Loucy (cell line): ENCODE measurements at regions not wholly inside any gene's neighbourhood (a gene's known extent, or its start where the extent isn't known, plus 50 kb on each side); places are given as distances from the start of the nearest gene placed in this dataset.

Experiments used
- H2AFZ ChIP-seq: fragments of 200-600 bp; sonication (generic); 2 replicates; pipeline ENCODE4 v1.6.0; 2016; ENCODE audit warnings: antibody characterized with exemption, mild to moderate bottlenecking, low read length, moderate library complexity
- H3F3A ChIP-seq: fragments of 200-600 bp; 2 replicates; pipeline ENCODE4 v1.6.0; 2016; ENCODE audit warnings: antibody characterized with exemption, low read depth, mild to moderate bottlenecking
- H3K27me3 ChIP-seq: fragments of 200-600 bp; sonication (generic); 2 replicates; pipeline ENCODE4 v1.6.1; 2014; ENCODE audit warnings: low read length, mild to moderate bottlenecking; ENCODE audit not compliant: insufficient read depth, poor library complexity, severe bottlenecking
- H3K36me3 ChIP-seq: fragments of 200-600 bp; sonication (generic); 2 replicates; pipeline ENCODE4 v1.6.1; 2016; ENCODE audit warnings: low read length; ENCODE audit not compliant: insufficient read depth
- H3K4me1 ChIP-seq: fragments of 200-600 bp; sonication (generic); 2 replicates; pipeline ENCODE4 v1.5.1; 2014; ENCODE audit warnings: low read length, mild to moderate bottlenecking; ENCODE audit not compliant: insufficient read depth, poor library complexity, severe bottlenecking
- H3K4me2 ChIP-seq: fragments of 200-600 bp; sonication (generic); 2 replicates; pipeline ENCODE4 v1.6.0; 2014; ENCODE audit warnings: antibody characterized with exemption, low read length, low read depth, mild to moderate bottlenecking; ENCODE audit not compliant: poor library complexity, severe bottlenecking
- H3K4me3 ChIP-seq: fragments of 200-600 bp; sonication (generic); 2 replicates; pipeline ENCODE4 v1.5.1; 2014; ENCODE audit warnings: low read length, mild to moderate bottlenecking, mixed read lengths; ENCODE audit not compliant: poor library complexity, severe bottlenecking
- H3K79me2 ChIP-seq: fragments of 200-600 bp; sonication (generic); 2 replicates; pipeline ENCODE4 v1.6.1; 2014; ENCODE audit warnings: low read length; ENCODE audit not compliant: insufficient read depth
- H3K9ac ChIP-seq: fragments of 200-600 bp; sonication (generic); 2 replicates; pipeline ENCODE4 v1.6.0; 2014; ENCODE audit warnings: mild to moderate bottlenecking, low read depth, low read length, moderate library complexity; ENCODE audit not compliant: poor library complexity, severe bottlenecking
- H3K9me2 ChIP-seq: fragments of 200-600 bp; sonication (generic); replicated peaks from 2 replicates; pipeline ENCODE4 v1.6.1; 2016; ENCODE audit warnings: low read depth, low read length, mixed read lengths
- H3K9me3 ChIP-seq: fragments of 200-600 bp; sonication (generic); 2 replicates; pipeline ENCODE4 v1.6.1; 2014; ENCODE audit warnings: mild to moderate bottlenecking, antibody characterized with exemption, low read length, low read depth; ENCODE audit not compliant: insufficient read depth
- H4K20me1 ChIP-seq: fragments of 200-600 bp; sonication (generic); 2 replicates; pipeline ENCODE4 v1.6.0; 2014; ENCODE audit warnings: antibody characterized with exemption, low read length, mild to moderate bottlenecking; ENCODE audit not compliant: insufficient read depth, poor library complexity, severe bottlenecking
- EZH2phosphoT487 ChIP-seq: fragments of 200-600 bp; IDR thresholded peaks from 2 replicates; pipeline ENCODE4 v1.6.1; 2018; ENCODE audit warnings: antibody characterized with exemption, mild to moderate bottlenecking, moderate library complexity, borderline replicate concordance
- TF ChIP-seq, protein P1 (sequence below): fragments of 200-600 bp; sonication (generic); conservative IDR thresholded peaks from 2 replicates; pipeline ENCODE4 v1.5.1; 2014; ENCODE audit warnings: mild to moderate bottlenecking, antibody characterized with exemption, low read length

DNA sequence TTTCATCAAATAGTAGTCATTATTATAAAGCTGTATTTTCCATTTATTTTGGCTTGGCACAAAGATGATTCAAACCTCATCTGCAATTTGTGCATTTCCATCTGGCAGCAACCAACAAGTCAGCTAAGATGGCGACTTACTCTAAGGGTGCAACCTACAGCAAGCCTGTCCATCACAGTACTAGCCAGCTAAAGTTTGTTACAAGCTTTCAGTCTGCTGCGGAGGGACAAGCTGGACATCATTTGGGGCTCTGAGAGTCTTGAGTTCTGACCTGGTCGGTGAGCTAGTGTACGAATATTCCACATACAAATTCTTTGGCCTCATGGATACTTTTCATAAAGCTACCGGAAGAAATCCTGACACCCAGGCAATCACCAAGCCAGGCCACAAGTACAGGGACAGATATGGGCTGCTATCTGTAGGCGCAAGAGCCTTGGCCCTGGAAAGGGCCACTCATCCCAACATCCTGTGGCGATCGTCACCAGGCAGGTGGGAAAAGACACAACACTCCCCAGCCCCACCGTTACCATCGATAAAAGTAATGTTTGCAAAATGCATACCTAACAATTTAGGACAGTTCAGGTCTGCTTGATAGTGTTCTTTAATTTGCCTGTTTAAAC is 307.6 kb downstream of the SKIDA1 start:
- Histone ChIP-seq H3K9me2 (no peaks in the 10 kb centered on the region), H3K4me2 (no peak overlapping the region)

DNA sequence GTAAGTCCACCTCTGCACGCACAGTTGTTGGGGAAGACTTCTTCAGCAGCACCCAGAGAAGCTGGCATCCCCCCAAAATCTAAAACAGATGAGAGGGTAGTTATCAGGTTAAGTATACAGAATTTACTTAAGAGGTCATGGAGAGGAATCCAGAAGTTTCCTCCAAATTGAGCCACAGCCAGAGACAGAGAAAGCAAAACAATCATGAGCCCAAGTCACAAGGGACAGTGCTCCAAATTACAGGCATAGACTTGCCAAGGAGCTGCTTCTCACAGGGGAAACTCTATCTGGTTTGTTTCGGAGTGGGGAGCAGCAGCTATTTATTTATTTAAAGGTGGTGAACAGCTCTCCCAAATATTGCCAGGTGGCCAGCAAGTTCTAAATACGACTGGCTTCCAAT is 308.4 kb downstream of the SKIDA1 start:
- Histone ChIP-seq H3K27me3 (no peaks in the 10 kb centered on the region), H3F3A (no peaks in the 10 kb centered on the region), H3K9me2 (no peaks in the 10 kb centered on the region), H3K4me3 (no peak overlapping the region), H4K20me1 (no peaks in the 10 kb centered on the region), H3K36me3 (no peaks in the 10 kb centered on the region), H3K9ac (no peak overlapping the region), H3K4me2 (no peak overlapping the region), H3K9me3 (no peaks in the 10 kb centered on the region), H2AFZ (no peak overlapping the region), H3K79me2 (no peaks in the 10 kb centered on the region), H3K4me1 (no peaks in the 10 kb centered on the region)
- TF ChIP-seq EZH2phosphoT487 = no peak
- TF ChIP-seq, protein P1, sequence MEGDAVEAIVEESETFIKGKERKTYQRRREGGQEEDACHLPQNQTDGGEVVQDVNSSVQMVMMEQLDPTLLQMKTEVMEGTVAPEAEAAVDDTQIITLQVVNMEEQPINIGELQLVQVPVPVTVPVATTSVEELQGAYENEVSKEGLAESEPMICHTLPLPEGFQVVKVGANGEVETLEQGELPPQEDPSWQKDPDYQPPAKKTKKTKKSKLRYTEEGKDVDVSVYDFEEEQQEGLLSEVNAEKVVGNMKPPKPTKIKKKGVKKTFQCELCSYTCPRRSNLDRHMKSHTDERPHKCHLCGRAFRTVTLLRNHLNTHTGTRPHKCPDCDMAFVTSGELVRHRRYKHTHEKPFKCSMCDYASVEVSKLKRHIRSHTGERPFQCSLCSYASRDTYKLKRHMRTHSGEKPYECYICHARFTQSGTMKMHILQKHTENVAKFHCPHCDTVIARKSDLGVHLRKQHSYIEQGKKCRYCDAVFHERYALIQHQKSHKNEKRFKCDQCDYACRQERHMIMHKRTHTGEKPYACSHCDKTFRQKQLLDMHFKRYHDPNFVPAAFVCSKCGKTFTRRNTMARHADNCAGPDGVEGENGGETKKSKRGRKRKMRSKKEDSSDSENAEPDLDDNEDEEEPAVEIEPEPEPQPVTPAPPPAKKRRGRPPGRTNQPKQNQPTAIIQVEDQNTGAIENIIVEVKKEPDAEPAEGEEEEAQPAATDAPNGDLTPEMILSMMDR = no peak

More for the DNA sequence above, 307.6 kb downstream of the SKIDA1 start:
- Histone ChIP-seq H3K79me2 (no peaks in the 10 kb centered on the region), H4K20me1 (no peaks in the 10 kb centered on the region), H2AFZ (no peak overlapping the region), H3K9me3 (no peaks in the 10 kb centered on the region), H3K4me1 (no peaks in the 10 kb centered on the region), H3K36me3 (no peaks in the 10 kb centered on the region), H3K27me3 (no peaks in the 10 kb centered on the region), H3K9ac (no peak overlapping the region), H3F3A (no peaks in the 10 kb centered on the region), H3K4me3 (no peak overlapping the region)
- TF ChIP-seq, protein P1 = no peak
- no peak for TF ChIP-seq EZH2phosphoT487

DNA sequence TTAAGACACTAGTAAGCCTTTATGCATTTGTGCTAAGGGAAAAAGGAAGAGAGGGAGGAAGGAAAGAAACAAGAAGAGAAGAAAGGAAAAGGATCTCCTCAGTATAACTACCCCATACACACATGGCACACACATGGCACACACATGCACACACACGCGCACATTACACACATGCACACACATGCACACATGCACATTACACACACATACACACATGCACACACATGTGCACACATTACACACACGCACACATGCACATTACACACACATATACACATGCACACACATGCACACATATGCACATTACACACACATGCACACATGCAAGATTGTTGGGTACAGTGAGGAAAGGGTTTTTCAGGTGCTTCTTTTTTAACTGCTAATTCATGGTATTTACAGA is 311.2 kb downstream of the SKIDA1 start:
- Histone ChIP-seq H3K4me1 (no peaks in the 10 kb centered on the region), H3K9ac (no peak overlapping the region), H3K79me2 (no peaks in the 10 kb centered on the region), H3K4me3 (no peak overlapping the region), H3K36me3 (no peaks in the 10 kb centered on the region), H3K9me2 (no peaks in the 10 kb centered on the region), H2AFZ (no peak overlapping the region), H3K27me3 (no peaks in the 10 kb centered on the region), H3K9me3 (no peaks in the 10 kb centered on the region), H4K20me1 (no peaks in the 10 kb centered on the region), H3K4me2 (no peak overlapping the region), H3F3A (no peaks in the 10 kb centered on the region)
- TF ChIP-seq, protein P1 = no peak
- no peak for TF ChIP-seq EZH2phosphoT487
